HUES48 (cell line): ENCODE measurements at regions not wholly inside any gene's neighbourhood (a gene's known extent, or its start where the extent isn't known, plus 50 kb on each side); places are given as distances from the start of the nearest gene placed in this dataset.

ENCODE experiments used
- H3K27ac ChIP-seq: one replicate; pipeline ENCODE4 v1.7.0; 2013; ENCODE audit warnings: low read depth, low read length, inconsistent platforms
- H3K27me3 ChIP-seq: 2 replicates; pipeline ENCODE4 v1.6.1; 2013; ENCODE audit warnings: mild to moderate bottlenecking, low read length; ENCODE audit not compliant: control insufficient read depth, insufficient read depth
- H3K36me3 ChIP-seq: 2 replicates; pipeline ENCODE4 v1.6.1; 2013; ENCODE audit warnings: low read length; ENCODE audit not compliant: control insufficient read depth, insufficient read depth
- H3K4me1 ChIP-seq: 2 replicates; pipeline ENCODE4 v1.6.1; 2013; ENCODE audit warnings: mild to moderate bottlenecking, low read length; ENCODE audit not compliant: control insufficient read depth, insufficient read depth
- H3K4me3 ChIP-seq: 2 replicates; pipeline ENCODE4 v1.5.1; 2013; ENCODE audit warnings: mild to moderate bottlenecking, low read depth, low read length
- H3K9ac ChIP-seq: 2 replicates; pipeline ENCODE4 v1.6.1; 2013; ENCODE audit warnings: mild to moderate bottlenecking, low read depth, low read length, moderate library complexity
- H3K9me3 ChIP-seq: 2 replicates; pipeline ENCODE4 v1.6.1; 2013; ENCODE audit warnings: low read length; ENCODE audit not compliant: control insufficient read depth, insufficient read depth

GRCh38 chr7:50151001-50151400, 58.0 kb upstream of the ZPBP start:
- Histone ChIP-seq H3K27ac (no peak overlapping the region), H3K4me3 (no peak overlapping the region), H3K4me1 (no peaks in the 10 kb centered on the region), H3K36me3 (no peaks in the 10 kb centered on the region), H3K27me3 (no peaks in the 10 kb centered on the region), H3K9me3 (no peaks in the 10 kb centered on the region), H3K9ac (no peak overlapping the region)

- Histone ChIP-seq H3K9me3 (no peaks in the 10 kb centered on the region), H3K27me3 (no peaks in the 10 kb centered on the region), H3K27ac (no peak overlapping the region), H3K9ac (no peak overlapping the region), H3K36me3 (no peaks in the 10 kb centered on the region), H3K4me3 (no peak overlapping the region), H3K4me1 (no peaks in the 10 kb centered on the region)
These were observed 56.3 kb upstream of the ZPBP start for GRCh38 chr7:50149369-50149768.

DNA sequence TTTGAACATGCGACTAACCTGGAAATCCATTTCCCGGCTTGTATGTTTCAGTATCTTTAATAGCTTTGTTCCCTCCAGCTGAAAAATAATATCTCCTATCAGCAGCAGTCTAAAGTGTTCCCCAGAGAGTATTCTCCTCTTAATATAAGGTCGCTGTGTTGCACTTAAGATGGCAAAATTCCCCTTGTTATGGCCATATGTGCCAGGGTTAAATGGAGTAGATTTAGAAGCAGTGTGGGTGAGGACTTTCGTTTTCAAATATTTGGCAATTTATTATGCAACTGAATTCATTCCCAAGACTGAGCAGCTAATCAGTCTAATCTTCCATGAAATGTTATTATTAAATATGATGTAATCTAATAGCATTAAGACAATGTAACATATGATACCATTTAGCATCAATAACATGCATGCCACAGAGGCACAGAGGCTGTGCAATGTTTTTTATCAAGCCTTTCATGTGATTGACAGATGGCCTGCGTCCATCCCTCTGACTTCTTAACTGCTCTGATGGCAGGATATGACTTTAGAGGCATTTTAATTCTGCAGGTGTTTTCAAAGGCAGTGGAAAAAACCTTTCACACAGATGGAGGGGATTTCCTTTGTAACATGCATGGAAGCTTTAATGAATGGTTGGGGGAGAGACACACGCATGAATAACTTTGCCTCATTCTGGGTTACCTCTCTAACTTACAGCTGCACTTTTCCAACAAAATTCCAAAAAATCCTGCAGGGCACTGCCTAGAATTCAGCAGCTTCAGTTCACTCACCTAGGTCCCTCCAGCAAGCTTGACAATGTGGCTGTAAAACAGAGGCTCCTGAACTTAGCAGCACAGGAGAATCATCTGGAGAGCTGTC, 55.1 kb upstream of the ZPBP start:
- Histone ChIP-seq H3K9ac (no peak overlapping the region), H3K27ac (no peak overlapping the region), H3K4me3 (no peak overlapping the region), H3K36me3 (no peaks in the 10 kb centered on the region), H3K27me3 (no peaks in the 10 kb centered on the region), H3K4me1 (no peaks in the 10 kb centered on the region), H3K9me3 (no peaks in the 10 kb centered on the region)

DNA sequence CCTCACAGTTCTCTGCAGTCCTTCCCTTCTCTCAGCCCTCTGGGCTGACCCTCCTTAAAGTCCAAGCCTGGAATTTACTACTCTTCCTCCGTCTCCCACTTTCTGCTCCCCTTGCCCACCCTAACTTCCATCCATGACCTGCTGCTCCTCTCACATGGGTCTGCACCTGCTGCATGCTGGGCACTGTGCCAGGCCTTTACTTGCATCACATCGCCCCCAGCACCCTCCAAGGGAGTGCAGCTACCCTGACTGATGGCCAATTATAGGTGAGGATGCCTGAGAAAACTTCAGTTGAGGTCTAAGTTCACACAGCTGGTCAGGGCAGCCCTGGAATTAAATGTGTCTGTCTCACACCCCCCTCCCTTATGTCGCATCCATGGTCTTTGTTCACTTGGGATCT, 53.6 kb upstream of the ZPBP start:
- Histone ChIP-seq H3K27me3 (no peaks in the 10 kb centered on the region), H3K4me1 (no peaks in the 10 kb centered on the region), H3K9me3 (no peaks in the 10 kb centered on the region), H3K4me3 (no peak overlapping the region), H3K27ac (no peak overlapping the region), H3K36me3 (no peaks in the 10 kb centered on the region), H3K9ac (no peak overlapping the region)

DNA sequence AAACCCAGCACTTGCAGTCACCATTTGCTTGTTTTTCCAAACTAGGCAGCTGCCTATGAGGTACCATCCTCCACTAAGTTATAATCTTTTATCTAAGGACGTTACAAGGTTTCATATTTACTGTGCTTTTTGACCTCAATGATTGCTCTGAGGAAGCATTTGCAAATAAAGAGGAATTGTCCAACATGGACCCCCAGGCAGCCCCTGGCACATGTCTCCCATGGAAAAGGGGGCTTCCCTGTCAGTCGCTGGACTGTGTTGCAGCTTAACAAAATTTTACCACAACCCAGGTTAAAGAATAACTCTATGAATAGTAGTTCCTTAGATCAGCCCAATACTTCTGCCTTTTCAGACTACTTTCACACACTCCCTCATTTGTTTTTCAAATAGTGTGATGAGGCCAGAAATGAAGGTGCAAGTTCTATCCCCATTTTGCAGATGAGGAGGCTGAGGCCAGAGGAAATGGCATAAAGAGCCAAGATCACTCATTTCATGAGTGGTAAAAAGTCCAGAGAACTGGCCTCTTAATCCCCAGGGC, 52.8 kb upstream of the ZPBP start:
- Histone ChIP-seq H3K4me1 (no peaks in the 10 kb centered on the region), H3K9me3 (no peaks in the 10 kb centered on the region), H3K27me3 (no peaks in the 10 kb centered on the region), H3K9ac (no peak overlapping the region), H3K27ac (no peak overlapping the region), H3K36me3 (no peaks in the 10 kb centered on the region), H3K4me3 (no peak overlapping the region)

DNA sequence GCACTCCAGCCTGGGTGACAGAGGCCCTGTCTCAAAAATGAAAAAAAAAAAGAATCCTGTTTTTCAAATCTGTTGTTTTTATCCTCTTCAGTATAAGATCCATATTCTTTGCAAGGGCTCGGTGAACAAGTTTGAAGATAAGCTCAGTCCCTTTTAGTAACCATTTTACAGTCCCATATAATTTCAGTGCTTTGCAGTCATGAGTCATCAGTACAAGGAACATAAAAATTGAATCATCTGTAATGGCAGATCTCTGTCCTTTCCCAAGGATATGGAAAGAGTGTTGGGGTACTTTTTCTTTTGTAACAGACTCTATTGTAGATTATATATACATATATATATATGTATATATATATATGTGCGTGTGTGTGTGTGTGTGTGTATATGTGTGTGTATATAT, 52.2 kb upstream of the ZPBP start:
- Histone ChIP-seq H3K27me3 (no peaks in the 10 kb centered on the region), H3K36me3 (no peaks in the 10 kb centered on the region), H3K4me3 (no peak overlapping the region), H3K4me1 (no peaks in the 10 kb centered on the region), H3K9ac (no peak overlapping the region), H3K27ac (no peak overlapping the region), H3K9me3 (no peaks in the 10 kb centered on the region)
